Adrenal gland (tissue), 5 donors: ENCODE measurements at regions not wholly inside any gene's neighbourhood (a gene's known extent, or its start where the extent isn't known, plus 50 kb on each side); places are given as distances from the start of the nearest gene placed in this dataset.

Experiments
- CTCF ChIP-seq, 6 experiments: fragments of 450-650 bp in 4 of 6; fragments of 200-600 bp in 2 of 6; sonication (generic) in 1 of 6; IDR thresholded peaks; 1 replicate in 5 of 6; 2 replicates in 1 of 6; pipeline versions ENCODE4 v1.5.1 to v1.8.0; 2016 to 2021; ENCODE audit warnings: antibody characterized with exemption in 6 of 6, mild to moderate bottlenecking in 2 of 6, moderate library complexity in 1 of 6
- POLR2A ChIP-seq, 2 donors: fragments of 450-650 bp; IDR thresholded peaks; one replicate each; pipeline ENCODE4 v1.6.1; 2017; ENCODE audit warnings: antibody characterized with exemption in 2 of 2, mild to moderate bottlenecking in 2 of 2, moderate library complexity in 1 of 2
- donor health status: DM: no; HTN: no; CAD: no.

- TF ChIP-seq CTCF (IDR thresholded peaks at IDR 0.05) = no peak
- no peak for TF ChIP-seq POLR2A (IDR thresholded peaks at IDR 0.05)
These were observed 415.9 kb upstream of the PROX1 start for GRCh38 chr1:213571843-213572242.
